ENCODE measurements at regions not wholly inside any gene's neighbourhood (a gene's known extent, or its start where the extent isn't known, plus 50 kb on each side); places are given as distances from the start of the nearest gene placed in this dataset.

DNA sequence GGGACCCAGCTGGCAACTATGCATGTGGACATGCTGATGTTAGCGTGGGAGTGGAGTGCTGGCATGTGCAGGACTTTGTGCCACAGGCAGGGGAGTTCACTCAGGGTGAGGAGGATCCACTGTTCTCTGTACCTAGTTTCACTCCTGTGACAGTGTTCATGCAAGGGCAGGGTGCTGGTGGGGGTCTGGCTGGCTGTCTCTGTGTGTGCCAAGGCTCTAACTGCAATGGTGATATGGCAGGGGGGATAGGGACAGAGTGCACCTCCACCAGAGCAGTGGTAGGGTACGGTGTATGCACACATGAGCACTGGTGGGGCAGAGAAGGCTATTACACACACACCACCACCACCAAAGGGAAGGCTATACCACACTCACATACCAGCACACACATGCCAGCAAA is 210.2 kb upstream of the DEFB112 start:
- no peaks in the 10 kb centered on the region for H3K4me1 Mint-ChIP-seq
- DNase-seq: no peak
- POLR2A ChIA-PET: no interaction called here
- CTCF ChIA-PET: no interaction called here
- H3K36me3 Mint-ChIP-seq (ENCODE audit: low read depth): no peaks in the 10 kb centered on the region
- H3K4me3 Mint-ChIP-seq: no peak overlapping the region
- H3K9me3 Mint-ChIP-seq: peaks cover 5% of the 10 kb centered on the region
- peak overlapping the region; percentile 63 for H3K27ac Mint-ChIP-seq
- H3K27me3 Mint-ChIP-seq: no peaks in the 10 kb centered on the region

DNA sequence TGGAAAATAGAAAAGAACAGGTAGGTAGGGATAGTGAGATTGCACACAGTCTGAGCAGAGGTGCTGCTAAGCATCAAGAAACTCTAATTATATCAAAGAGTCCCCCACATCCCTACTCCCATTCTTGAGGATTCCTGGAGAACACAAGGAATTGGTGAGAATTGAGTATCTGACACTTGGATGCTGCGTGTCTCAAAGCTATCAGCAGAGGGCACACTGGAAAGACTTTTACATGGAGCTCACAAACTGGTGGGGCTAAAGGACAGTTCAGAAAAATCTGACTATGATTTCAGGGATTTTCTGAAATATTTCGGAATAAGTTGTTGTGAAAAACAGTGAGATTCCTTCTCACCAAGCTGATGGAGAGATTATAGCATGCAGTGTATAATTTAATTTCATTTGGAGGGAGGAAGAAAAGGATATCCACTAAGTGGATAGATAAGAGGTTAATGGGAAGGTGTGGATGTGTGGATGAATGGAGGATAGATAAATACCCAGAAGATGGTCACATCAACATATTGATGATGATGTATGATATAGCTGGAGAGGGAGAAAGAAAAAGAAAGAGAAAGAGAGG is 215.4 kb upstream of the DEFB112 start:
- Mint-ChIP-seq H3K27me3 (no peaks in the 10 kb centered on the region), H3K4me1 (no peaks in the 10 kb centered on the region), H3K36me3 (ENCODE audit: low read depth) (no peaks in the 10 kb centered on the region), H3K27ac (no peak overlapping the region), H3K9me3 (no peaks in the 10 kb centered on the region), H3K4me3 (no peak overlapping the region)
- CTCF ChIA-PET: no interaction called here
- POLR2A ChIA-PET: no interaction called here
- no peak for DNase-seq

DNA sequence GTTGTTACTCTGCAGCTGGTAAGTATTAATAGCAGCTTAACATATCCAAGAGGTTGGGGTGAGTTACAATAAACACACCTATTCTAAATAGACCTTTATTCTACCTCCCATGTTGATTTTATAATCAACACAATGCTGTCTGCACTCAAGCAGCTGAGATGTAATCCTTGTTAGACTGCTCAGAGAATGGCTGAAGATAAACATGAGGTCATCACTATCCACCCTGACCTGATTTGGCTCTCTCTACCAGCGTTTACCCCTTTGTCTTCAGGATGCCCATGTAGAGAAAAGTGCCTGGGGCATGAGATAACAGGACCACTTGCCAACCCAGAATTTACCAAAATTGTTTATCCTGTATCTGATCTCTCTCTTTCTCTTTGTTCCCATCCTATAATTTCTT is 220.7 kb upstream of the DEFB112 start:
- ChIA-PET CTCF (no interaction called here), POLR2A (no interaction called here)
- Mint-ChIP-seq H3K27me3 (no peaks in the 10 kb centered on the region), H3K27ac (no peak overlapping the region), H3K4me1 (no peaks in the 10 kb centered on the region), H3K4me3 (no peak overlapping the region), H3K36me3 (ENCODE audit: low read depth) (no peaks in the 10 kb centered on the region), H3K9me3 (peaks cover 3% of the 10 kb centered on the region)
- no peak for DNase-seq

DNA sequence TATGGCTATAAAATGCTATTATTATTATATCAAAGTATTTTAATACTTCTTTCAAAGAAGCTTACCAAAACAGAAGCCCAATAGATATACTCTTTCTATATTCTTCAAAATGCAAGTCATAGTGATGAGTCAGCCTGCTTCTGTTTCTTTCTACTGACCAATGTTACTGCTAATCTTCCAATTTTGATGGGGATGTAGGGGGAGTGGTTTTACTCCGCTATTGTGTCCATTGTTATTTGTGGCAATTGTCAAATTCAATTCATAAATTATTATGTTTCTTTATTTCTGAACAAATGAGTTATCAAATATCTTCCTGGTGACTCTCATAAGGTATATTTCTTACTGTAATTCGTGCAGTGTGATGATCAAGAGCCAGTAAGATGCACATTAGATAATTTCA is 221.5 kb upstream of the DEFB112 start:
- ChIA-PET POLR2A (no interaction called here), CTCF (no interaction called here)
- DNase-seq: no peak
- no peaks in the 10 kb centered on the region for H3K27me3 Mint-ChIP-seq
- H3K27ac Mint-ChIP-seq: no peak overlapping the region
- no peaks in the 10 kb centered on the region for H3K36me3 Mint-ChIP-seq (ENCODE audit: low read depth)
- H3K4me1 Mint-ChIP-seq: no peaks in the 10 kb centered on the region
- peaks cover 3% of the 10 kb centered on the region for H3K9me3 Mint-ChIP-seq
- H3K4me3 Mint-ChIP-seq: no peak overlapping the region

DNA sequence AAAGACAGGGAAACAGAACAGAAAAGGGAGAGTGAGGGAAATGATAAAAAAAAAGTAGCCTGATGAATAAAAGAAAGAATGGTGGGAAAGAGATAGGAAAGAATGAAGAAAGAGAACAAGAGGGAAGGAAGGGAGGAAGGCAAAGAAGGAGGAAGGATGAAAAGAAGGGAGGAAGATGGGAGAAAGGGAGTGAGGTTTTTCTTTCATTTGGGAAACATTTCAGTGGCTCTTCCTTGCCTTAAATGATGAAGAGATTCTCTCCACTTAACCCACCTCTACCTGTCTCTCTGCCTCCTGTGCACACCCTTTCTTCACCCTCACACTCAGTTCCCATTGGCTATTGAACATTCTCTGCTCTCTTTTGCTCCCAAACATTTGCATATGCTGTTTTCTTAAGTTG is 222.1 kb upstream of the DEFB112 start:
- H3K27me3 Mint-ChIP-seq: no peaks in the 10 kb centered on the region
- peaks cover 3% of the 10 kb centered on the region for H3K9me3 Mint-ChIP-seq
- H3K36me3 Mint-ChIP-seq (ENCODE audit: low read depth): no peaks in the 10 kb centered on the region
- ChIA-PET CTCF (no interaction called here), POLR2A (no interaction called here)
- H3K4me3 Mint-ChIP-seq: no peak overlapping the region
- H3K27ac Mint-ChIP-seq: no peak overlapping the region
- DNase-seq: no peak
- no peaks in the 10 kb centered on the region for H3K4me1 Mint-ChIP-seq

DNA sequence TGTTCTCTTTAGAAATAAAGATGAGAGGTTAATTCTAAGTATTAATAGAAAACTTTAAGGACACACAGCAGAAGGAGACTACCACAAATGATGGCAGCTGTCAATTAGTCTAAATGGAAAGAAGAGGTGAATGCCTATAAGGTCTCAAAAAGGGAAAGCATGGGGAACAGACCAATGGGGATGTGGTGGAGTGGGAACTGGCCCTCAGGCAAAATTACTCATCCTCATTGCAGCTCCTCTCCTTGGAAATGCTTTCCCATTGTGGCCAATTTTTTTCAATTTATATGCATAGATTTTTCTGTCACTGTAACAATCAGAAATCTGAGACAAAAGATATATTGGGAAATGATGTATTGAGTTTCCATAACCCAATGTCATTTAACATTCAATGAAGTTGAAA is 222.9 kb upstream of the DEFB112 start:
- ChIA-PET POLR2A (no interaction called here), CTCF (no interaction called here)
- Mint-ChIP-seq H3K4me3 (no peak overlapping the region), H3K27me3 (no peaks in the 10 kb centered on the region), H3K9me3 (peaks cover 3% of the 10 kb centered on the region), H3K36me3 (ENCODE audit: low read depth) (no peaks in the 10 kb centered on the region), H3K4me1 (no peaks in the 10 kb centered on the region), H3K27ac (no peak overlapping the region)
- no peak for DNase-seq

DNA sequence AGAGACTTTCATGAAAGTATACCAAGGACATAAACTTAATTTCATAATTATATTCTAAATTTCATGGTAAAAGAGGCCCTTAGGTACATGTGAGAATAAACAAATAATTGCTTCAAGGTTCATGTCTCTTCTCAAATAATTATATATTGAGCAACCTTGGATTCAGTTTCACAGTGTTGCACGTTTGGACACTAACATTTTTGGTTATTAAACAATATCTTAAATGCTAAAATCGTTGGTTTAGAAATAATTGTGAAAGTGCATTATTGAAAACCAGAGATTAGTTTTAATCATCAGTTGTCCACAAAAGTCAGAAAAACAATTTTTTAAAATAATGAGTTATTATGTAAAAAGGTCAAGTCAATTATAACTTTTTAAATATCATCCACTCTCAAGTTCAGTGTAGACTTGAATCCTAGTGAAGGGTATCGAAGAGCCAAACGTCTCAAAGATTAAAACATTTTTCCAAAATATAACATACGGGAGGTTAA is 227.1 kb upstream of the DEFB112 start:
- POLR2A ChIA-PET: no interaction called here
- Mint-ChIP-seq H3K36me3 (ENCODE audit: low read depth) (no peaks in the 10 kb centered on the region), H3K4me3 (no peak overlapping the region), H3K9me3 (peaks cover 3% of the 10 kb centered on the region), H3K27me3 (no peaks in the 10 kb centered on the region), H3K27ac (no peak overlapping the region), H3K4me1 (no peaks in the 10 kb centered on the region)
- no peak for DNase-seq
- CTCF ChIA-PET: interaction anchor here (0.6 kb wide), 1 partner anchor 163 kb away, joined by 3 read pairs; no protein-coding TSS in a partner anchor

DNA sequence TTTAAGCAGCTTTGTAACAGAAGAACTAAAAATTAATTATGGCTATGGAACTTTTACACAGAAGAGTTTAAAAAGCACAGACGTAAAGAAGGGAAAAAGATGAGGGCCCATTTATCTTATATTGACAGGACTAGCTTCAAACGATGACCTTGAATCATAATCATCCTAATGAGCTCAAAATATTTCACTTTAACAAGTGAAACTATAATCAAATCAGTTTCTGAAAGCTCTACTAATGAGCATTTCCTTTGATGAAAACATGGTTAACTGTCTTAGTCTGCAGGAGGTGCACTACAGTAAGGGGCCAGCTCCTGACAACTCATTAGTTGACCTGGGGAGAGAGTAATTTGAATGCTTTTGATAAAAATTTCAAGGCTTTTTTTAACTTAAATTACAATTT is 228.0 kb upstream of the DEFB112 start:
- no peaks in the 10 kb centered on the region for H3K36me3 Mint-ChIP-seq (ENCODE audit: low read depth)
- no peaks in the 10 kb centered on the region for H3K27me3 Mint-ChIP-seq
- POLR2A ChIA-PET: no interaction called here
- H3K4me1 Mint-ChIP-seq: no peaks in the 10 kb centered on the region
- H3K4me3 Mint-ChIP-seq: no peak overlapping the region
- H3K9me3 Mint-ChIP-seq: peaks cover 3% of the 10 kb centered on the region
- H3K27ac Mint-ChIP-seq: no peak overlapping the region
- no peak for DNase-seq
- CTCF ChIA-PET: no interaction called here

DNA sequence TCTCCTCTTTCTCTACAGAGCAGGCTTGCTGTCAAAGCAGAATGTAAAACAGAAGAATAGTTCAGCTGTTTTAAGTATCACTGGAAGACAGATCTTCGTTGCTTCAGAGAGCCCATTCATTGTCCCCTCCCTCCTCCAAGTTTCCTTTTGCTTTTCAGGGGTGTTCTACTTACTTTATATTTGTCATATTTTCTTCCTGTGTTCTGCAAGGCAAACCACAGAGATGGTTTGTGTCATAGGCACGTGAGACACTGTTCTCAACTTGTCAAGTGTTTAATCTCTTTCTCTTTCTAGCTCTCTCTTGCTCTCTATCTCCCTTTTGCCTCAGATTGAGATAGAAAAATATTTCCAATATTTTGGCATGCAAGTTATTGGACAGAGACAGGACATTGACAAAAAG is 228.9 kb upstream of the DEFB112 start:
- H3K27me3 Mint-ChIP-seq: no peaks in the 10 kb centered on the region
- no peak overlapping the region for H3K4me3 Mint-ChIP-seq
- no peak for DNase-seq
- H3K4me1 Mint-ChIP-seq: no peaks in the 10 kb centered on the region
- POLR2A ChIA-PET: no interaction called here
- CTCF ChIA-PET: no interaction called here
- H3K27ac Mint-ChIP-seq: no peak overlapping the region
- H3K36me3 Mint-ChIP-seq (ENCODE audit: low read depth): no peaks in the 10 kb centered on the region
- peaks cover 3% of the 10 kb centered on the region for H3K9me3 Mint-ChIP-seq

DNA sequence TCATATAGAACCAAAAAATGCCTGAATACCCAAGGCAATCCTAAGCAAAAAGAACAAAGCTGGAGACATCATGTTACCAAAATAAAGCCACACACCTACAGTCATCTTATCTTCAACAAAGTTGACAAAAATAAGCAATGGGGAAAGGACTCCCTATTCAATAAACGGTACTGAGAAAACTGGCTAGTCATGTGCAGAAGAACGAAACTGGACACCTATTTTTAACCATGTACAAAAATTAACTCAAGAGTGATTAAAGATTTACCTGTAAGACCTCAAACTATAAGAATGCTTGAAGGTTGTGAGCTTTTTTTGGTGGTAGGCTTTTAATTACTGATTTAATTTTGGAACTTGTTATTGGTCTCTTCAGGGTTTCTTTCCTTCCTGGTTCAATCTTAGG is 236.0 kb upstream of the DEFB112 start:
- H3K4me1 Mint-ChIP-seq: no peaks in the 10 kb centered on the region
- no peaks in the 10 kb centered on the region for H3K36me3 Mint-ChIP-seq (ENCODE audit: low read depth)
- ChIA-PET POLR2A (no interaction called here), CTCF (no interaction called here)
- no peak overlapping the region for H3K4me3 Mint-ChIP-seq
- no peaks in the 10 kb centered on the region for H3K27me3 Mint-ChIP-seq
- no peak overlapping the region for H3K27ac Mint-ChIP-seq
- no peaks in the 10 kb centered on the region for H3K9me3 Mint-ChIP-seq
- no peak for DNase-seq

DNA sequence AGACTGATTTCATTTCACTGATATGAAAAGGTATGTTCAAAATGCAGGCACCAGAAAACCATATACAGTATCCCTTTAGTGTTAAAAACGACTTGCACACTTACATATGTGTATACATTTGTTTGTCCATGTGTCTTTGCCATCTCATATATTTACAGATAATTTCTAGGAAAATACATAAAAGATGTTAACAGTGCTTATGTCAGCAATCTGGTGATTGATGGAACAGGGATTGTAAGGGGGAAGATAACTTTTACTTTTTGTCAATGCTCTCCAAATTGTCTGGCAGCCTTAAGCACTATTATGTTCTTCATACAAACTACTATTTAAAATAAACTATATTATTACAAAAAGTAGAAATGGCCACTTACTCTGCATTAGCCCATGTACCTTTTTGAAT is 238.5 kb upstream of the DEFB112 start:
- POLR2A ChIA-PET: no interaction called here
- DNase-seq: no peak
- Mint-ChIP-seq H3K27ac (no peak overlapping the region), H3K27me3 (no peaks in the 10 kb centered on the region), H3K4me1 (no peaks in the 10 kb centered on the region), H3K36me3 (ENCODE audit: low read depth) (no peaks in the 10 kb centered on the region), H3K9me3 (no peaks in the 10 kb centered on the region), H3K4me3 (no peak overlapping the region)
- CTCF ChIA-PET: no interaction called here

DNA sequence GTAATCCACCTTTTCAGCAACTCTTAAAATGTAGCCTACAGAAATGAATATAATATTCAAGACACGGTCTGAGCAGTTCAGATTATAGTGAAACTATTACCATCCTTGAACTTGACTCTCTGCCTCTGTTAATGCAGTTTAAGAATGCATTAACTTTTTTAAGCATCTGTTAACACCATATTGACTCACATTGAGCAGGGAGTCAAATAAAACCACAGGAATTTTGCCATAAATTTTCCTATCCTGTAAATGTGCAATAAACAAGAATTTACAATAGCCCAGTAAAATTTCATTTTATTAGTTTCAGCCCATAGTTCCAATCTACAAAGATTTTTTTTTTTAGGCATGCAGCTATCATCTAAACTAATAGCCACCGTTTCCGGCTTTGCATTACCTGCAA is 239.2 kb upstream of the DEFB112 start:
- Mint-ChIP-seq H3K4me3 (no peak overlapping the region), H3K27ac (no peak overlapping the region), H3K36me3 (ENCODE audit: low read depth) (no peaks in the 10 kb centered on the region), H3K4me1 (no peaks in the 10 kb centered on the region), H3K9me3 (no peaks in the 10 kb centered on the region), H3K27me3 (no peaks in the 10 kb centered on the region)
- POLR2A ChIA-PET: no interaction called here
- DNase-seq: no peak
- CTCF ChIA-PET: no interaction called here

DNA sequence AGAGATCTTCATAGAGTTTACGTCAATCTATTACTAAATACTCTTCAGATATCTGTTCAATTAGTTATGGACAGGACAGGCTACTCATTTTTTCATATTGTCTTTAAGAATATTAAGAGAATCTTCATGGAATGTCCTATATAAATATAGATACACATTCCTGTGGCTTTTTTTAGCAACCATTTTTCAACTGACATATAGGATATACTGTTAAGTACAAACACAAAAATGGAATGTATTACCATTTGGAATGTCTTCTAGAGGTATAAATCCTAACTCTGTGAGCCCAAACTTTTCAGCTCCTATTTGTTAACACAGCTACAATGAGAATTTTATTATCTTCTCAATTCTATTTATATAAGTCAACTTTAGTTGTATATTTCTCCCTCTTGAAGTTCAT is 239.6 kb upstream of the DEFB112 start:
- no peak overlapping the region for H3K27ac Mint-ChIP-seq
- H3K4me1 Mint-ChIP-seq: no peaks in the 10 kb centered on the region
- DNase-seq: no peak
- H3K27me3 Mint-ChIP-seq: no peaks in the 10 kb centered on the region
- H3K36me3 Mint-ChIP-seq (ENCODE audit: low read depth): no peaks in the 10 kb centered on the region
- ChIA-PET CTCF (no interaction called here), POLR2A (no interaction called here)
- no peak overlapping the region for H3K4me3 Mint-ChIP-seq
- H3K9me3 Mint-ChIP-seq: no peaks in the 10 kb centered on the region

DNA sequence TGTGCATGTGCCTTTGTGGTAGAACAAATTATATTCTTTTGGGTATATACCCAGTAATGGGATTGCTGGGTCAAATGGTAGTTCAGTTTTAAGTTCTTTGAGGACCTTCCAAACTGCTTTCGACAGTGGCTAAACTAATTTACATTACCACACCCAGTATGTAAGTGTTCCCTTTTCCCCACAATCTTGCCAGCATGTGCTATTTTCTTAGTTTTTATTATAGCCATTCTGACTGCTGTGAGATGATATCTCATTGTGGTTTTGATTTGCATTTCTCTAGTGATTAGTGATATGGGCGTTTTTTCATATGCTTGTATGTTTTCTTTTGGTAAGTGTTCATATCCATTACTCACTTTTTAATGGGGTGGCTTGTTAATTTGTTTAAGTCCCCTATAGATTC is 251.6 kb upstream of the DEFB112 start:
- Mint-ChIP-seq H3K4me3 (no peak overlapping the region), H3K36me3 (ENCODE audit: low read depth) (no peaks in the 10 kb centered on the region), H3K9me3 (no peaks in the 10 kb centered on the region), H3K4me1 (no peaks in the 10 kb centered on the region), H3K27me3 (no peaks in the 10 kb centered on the region), H3K27ac (no peak overlapping the region)
- CTCF ChIA-PET: no interaction called here
- POLR2A ChIA-PET: no interaction called here
- DNase-seq: no peak

DNA sequence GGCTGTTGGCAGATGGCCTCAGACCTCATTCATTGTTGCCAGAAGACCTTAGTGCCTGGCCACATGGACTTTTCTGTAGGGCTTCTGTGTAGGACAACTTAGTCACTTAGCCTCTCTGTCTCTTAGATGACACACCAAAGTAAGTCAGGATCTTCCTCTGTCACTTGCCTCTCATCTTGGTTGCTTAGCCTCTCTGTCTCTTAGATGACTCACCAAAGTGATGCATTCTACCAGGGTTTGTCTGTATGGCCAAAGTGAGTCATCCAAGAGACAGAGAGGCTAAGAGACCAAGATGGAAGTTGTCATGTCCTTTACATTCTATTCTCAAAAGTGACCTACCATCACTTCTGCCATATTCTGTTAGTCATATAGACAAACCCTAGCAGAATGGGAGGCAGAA is 255.9 kb upstream of the DEFB112 start:
- Mint-ChIP-seq H3K27ac (no peak overlapping the region), H3K36me3 (ENCODE audit: low read depth) (no peaks in the 10 kb centered on the region), H3K4me1 (no peaks in the 10 kb centered on the region), H3K9me3 (no peaks in the 10 kb centered on the region), H3K4me3 (no peak overlapping the region), H3K27me3 (no peaks in the 10 kb centered on the region)
- DNase-seq: no peak
- ChIA-PET CTCF (no interaction called here), POLR2A (no interaction called here)

All from activated CD4-positive, alpha-beta T cell treated with anti-CD3 and anti-CD28 coated beads, Interleukin-2, amount 10 ng/mL, durations not matched to agents 7 days and 5 days (primary cell).